ENCODE measurements at regions not wholly inside any gene's neighbourhood (a gene's known extent, or its start where the extent isn't known, plus 50 kb on each side); places are given as distances from the start of the nearest gene placed in this dataset.

DNA sequence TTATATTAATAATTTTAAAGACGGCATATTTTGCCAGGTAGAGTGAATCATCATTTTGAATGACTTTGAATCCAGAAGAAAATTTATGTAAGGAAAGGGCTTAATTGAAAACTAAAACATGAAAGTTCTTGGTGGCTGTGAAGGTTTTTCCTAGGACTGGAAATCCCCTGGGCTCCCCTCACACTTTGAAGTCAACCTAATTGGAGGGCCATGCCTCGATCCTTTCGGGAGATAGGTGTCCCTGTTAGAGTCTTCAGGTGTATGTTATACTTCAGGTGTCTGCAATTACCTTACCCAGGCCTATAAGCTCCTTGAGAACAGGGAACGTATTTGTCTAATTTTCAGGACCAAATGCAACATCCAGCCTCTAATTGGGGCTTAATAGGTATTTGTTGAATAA is 73.0 kb downstream of the ARL4C start:
- Histone ChIP-seq H3K4me1 (ENCODE audit: control insufficient read depth, low read depth, low read length) (peaks cover 2% of the 10 kb centered on the region), H2AK5ac (ENCODE audit: low read length) (no peak overlapping the region), H3K79me2 (ENCODE audit: control insufficient read depth, insufficient read depth, low read length) (no peaks in the 10 kb centered on the region), H3K27me3 (ENCODE audit: insufficient read depth, low read length, poor library complexity) (no peaks in the 10 kb centered on the region), H3K56ac (ENCODE audit: low read length) (no peak overlapping the region), H3K4me2 (ENCODE audit: low read length) (no peak overlapping the region), H3K79me1 (ENCODE audit: low read length) (no peaks in the 10 kb centered on the region), H3K4ac (ENCODE audit: low read depth, low read length) (no peak overlapping the region), H3K4me3 (ENCODE audit: low read length) (no peak overlapping the region), H4K8ac (ENCODE audit: low read depth, low read length) (no peak overlapping the region), H3K36me3 (ENCODE audit: control insufficient read depth, insufficient read depth, low read length) (no peaks in the 10 kb centered on the region), H2BK5ac (ENCODE audit: low read length) (no peak overlapping the region), H3K27ac (ENCODE audit: low read depth, low read length) (no peak overlapping the region), H2BK15ac (replicated peaks; ENCODE audit: low read depth) (no peak overlapping the region), H3K23ac (ENCODE audit: low read length) (no peak overlapping the region), H3K18ac (ENCODE audit: low read length) (no peak overlapping the region), H4K5ac (ENCODE audit: low read length) (no peak overlapping the region), H2BK120ac (ENCODE audit: low read depth, low read length) (no peak overlapping the region), H3K9ac (ENCODE audit: low read length) (no peak overlapping the region)
- DNase-seq: no peak
- WGBS (ENCODE audit: extremely low coverage, insufficient coverage, low lambda C conversion rate): no CpG with 5 or more reads among the region's 4 CpGs

DNA sequence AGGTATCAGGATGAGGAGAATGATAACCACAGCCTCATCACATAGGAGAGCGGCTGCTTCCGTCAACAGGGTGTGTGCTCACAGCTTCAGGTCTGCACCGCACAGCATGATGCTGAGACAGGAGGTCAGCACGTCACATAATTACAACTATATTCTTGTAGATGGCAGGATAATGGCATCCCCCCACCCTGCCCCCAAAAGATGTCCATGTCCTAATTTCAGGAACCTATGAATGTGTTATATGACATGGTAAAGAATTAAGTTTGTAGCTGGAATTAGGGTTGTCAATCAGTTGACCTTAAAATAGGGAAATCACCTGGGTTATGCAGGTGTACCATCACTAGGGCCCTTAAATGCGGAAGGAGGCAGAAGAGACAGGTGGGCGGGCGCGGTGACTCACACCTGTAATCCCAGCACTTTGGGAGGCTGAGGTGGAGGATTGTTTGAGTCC is 73.9 kb downstream of the ARL4C start:
- H2AK5ac ChIP-seq (ENCODE audit: low read length): no peak overlapping the region
- WGBS (ENCODE audit: extremely low coverage, insufficient coverage, low lambda C conversion rate): no CpG with 5 or more reads among the region's 8 CpGs
- H3K27ac ChIP-seq (ENCODE audit: low read depth, low read length): no peak overlapping the region
- no peaks in the 10 kb centered on the region for H3K79me2 ChIP-seq (ENCODE audit: control insufficient read depth, insufficient read depth, low read length)
- H4K8ac ChIP-seq (ENCODE audit: low read depth, low read length): no peak overlapping the region
- no peak overlapping the region for H2BK5ac ChIP-seq (ENCODE audit: low read length)
- H2BK15ac ChIP-seq (replicated peaks; ENCODE audit: low read depth): no peak overlapping the region
- no peak overlapping the region for H3K4me2 ChIP-seq (ENCODE audit: low read length)
- DNase-seq: no peak
- H3K36me3 ChIP-seq (ENCODE audit: control insufficient read depth, insufficient read depth, low read length): no peaks in the 10 kb centered on the region
- no peak overlapping the region for H3K9ac ChIP-seq (ENCODE audit: low read length)
- H3K27me3 ChIP-seq (ENCODE audit: insufficient read depth, low read length, poor library complexity): no peaks in the 10 kb centered on the region
- H3K23ac ChIP-seq (ENCODE audit: low read length): no peak overlapping the region
- H3K56ac ChIP-seq (ENCODE audit: low read length): no peak overlapping the region
- H3K18ac ChIP-seq (ENCODE audit: low read length): no peak overlapping the region
- no peak overlapping the region for H3K4me3 ChIP-seq (ENCODE audit: low read length)
- no peak overlapping the region for H3K4ac ChIP-seq (ENCODE audit: low read depth, low read length)
- H3K4me1 ChIP-seq (ENCODE audit: control insufficient read depth, low read depth, low read length): peaks cover 2% of the 10 kb centered on the region
- H3K79me1 ChIP-seq (ENCODE audit: low read length): no peaks in the 10 kb centered on the region
- H4K5ac ChIP-seq (ENCODE audit: low read length): no peak overlapping the region
- H2BK120ac ChIP-seq (ENCODE audit: low read depth, low read length): no peak overlapping the region

DNA sequence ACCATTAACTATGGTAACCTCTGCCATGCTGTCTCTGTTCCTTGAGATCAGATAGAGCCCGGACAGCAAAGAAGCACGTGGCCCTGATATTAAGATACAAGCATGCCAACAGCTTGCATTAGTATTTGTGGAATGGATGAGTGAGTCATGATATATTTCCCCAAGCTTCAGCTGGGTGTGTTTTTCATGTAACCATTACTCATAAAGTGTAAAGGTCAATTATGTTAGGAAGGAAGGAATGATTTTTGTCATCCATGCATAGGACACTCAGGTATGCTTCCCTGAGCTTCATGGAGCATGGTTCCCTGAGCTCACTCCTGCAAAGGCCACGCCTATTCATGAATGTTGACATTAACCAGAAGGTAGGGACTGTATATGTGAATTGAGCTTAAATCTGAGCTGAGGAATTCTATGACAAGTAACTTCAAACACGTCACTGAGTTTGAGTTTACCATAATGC is 74.6 kb downstream of the ARL4C start:
- no peak overlapping the region for H3K4ac ChIP-seq (ENCODE audit: low read depth, low read length)
- H3K23ac ChIP-seq (ENCODE audit: low read length): no peak overlapping the region
- no peak overlapping the region for H3K27ac ChIP-seq (ENCODE audit: low read depth, low read length)
- H2AK5ac ChIP-seq (ENCODE audit: low read length): no peak overlapping the region
- no peak overlapping the region for H2BK120ac ChIP-seq (ENCODE audit: low read depth, low read length)
- H3K79me2 ChIP-seq (ENCODE audit: control insufficient read depth, insufficient read depth, low read length): no peaks in the 10 kb centered on the region
- no peak overlapping the region for H2BK5ac ChIP-seq (ENCODE audit: low read length)
- no peak overlapping the region for H4K5ac ChIP-seq (ENCODE audit: low read length)
- H2BK15ac ChIP-seq (replicated peaks; ENCODE audit: low read depth): no peak overlapping the region
- DNase-seq: no peak
- H4K8ac ChIP-seq (ENCODE audit: low read depth, low read length): no peak overlapping the region
- H3K4me3 ChIP-seq (ENCODE audit: low read length): no peak overlapping the region
- no peak overlapping the region for H3K4me2 ChIP-seq (ENCODE audit: low read length)
- no peak overlapping the region for H3K18ac ChIP-seq (ENCODE audit: low read length)
- WGBS (ENCODE audit: extremely low coverage, insufficient coverage, low lambda C conversion rate): no CpG with 5 or more reads among the region's 4 CpGs
- H3K56ac ChIP-seq (ENCODE audit: low read length): no peak overlapping the region
- peaks cover 2% of the 10 kb centered on the region for H3K4me1 ChIP-seq (ENCODE audit: control insufficient read depth, low read depth, low read length)
- H3K9ac ChIP-seq (ENCODE audit: low read length): no peak overlapping the region
- H3K79me1 ChIP-seq (ENCODE audit: low read length): no peaks in the 10 kb centered on the region
- H3K27me3 ChIP-seq (ENCODE audit: insufficient read depth, low read length, poor library complexity): no peaks in the 10 kb centered on the region
- no peaks in the 10 kb centered on the region for H3K36me3 ChIP-seq (ENCODE audit: control insufficient read depth, insufficient read depth, low read length)

DNA sequence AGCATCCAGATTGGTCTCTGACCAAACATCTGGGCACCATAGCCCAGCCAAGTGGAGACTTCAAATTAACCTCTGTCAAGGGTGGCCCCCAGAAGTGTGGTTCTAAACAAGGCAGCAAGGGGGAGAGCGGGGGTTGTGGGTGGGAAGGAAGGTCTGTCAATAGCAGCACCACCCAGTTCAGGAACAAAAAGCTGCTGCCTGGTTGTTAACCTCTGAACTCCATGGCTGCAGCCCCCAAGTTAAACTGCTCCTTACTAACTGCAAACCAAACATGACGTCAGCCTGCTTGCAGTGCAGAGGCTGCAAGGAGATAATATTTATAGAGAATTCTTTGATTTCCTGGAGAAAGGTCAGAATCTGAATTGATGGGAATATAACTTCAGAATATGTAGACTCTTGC is 76.5 kb downstream of the ARL4C start:
- peak; percentile 34 for DNase-seq
- no peak overlapping the region for H4K5ac ChIP-seq (ENCODE audit: low read length)

DNA sequence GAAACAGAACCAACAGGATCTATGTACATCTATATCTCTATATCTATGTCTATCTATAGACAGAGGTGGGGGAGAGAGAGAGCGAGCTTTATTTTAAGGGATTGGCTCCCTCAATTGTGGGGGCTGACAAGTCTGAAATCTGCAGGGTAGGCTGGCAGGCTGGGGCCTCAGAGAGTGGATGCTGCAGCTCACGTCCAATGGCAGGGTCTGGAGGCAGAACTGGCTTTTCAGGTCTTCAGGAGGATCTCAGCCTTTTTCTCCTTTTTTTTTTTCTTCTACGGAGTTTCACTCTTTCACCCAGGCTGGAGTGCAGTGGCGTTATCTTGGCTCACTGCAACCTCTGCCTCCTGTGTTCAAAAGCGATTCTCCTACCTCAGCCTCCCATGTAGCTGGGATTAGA is 77.2 kb downstream of the ARL4C start:
- H3K4ac ChIP-seq (ENCODE audit: low read depth, low read length): no peak overlapping the region
- H3K56ac ChIP-seq (ENCODE audit: low read length): no peak overlapping the region
- no peaks in the 10 kb centered on the region for H3K79me2 ChIP-seq (ENCODE audit: control insufficient read depth, insufficient read depth, low read length)
- H3K27me3 ChIP-seq (ENCODE audit: insufficient read depth, low read length, poor library complexity): no peaks in the 10 kb centered on the region
- H3K4me1 ChIP-seq (ENCODE audit: control insufficient read depth, low read depth, low read length): peaks cover under 1% of the 10 kb centered on the region
- H4K5ac ChIP-seq (ENCODE audit: low read length): no peak overlapping the region
- H3K36me3 ChIP-seq (ENCODE audit: control insufficient read depth, insufficient read depth, low read length): no peaks in the 10 kb centered on the region
- H3K23ac ChIP-seq (ENCODE audit: low read length): no peak overlapping the region
- no peak overlapping the region for H3K18ac ChIP-seq (ENCODE audit: low read length)
- no peak overlapping the region for H3K9ac ChIP-seq (ENCODE audit: low read length)
- no CpG with 5 or more reads among the region's 5 CpGs for WGBS (ENCODE audit: extremely low coverage, insufficient coverage, low lambda C conversion rate)
- H3K4me3 ChIP-seq (ENCODE audit: low read length): no peak overlapping the region
- no peak for DNase-seq
- H2BK5ac ChIP-seq (ENCODE audit: low read length): no peak overlapping the region
- H3K79me1 ChIP-seq (ENCODE audit: low read length): no peaks in the 10 kb centered on the region
- no peak overlapping the region for H3K27ac ChIP-seq (ENCODE audit: low read depth, low read length)
- no peak overlapping the region for H2BK120ac ChIP-seq (ENCODE audit: low read depth, low read length)
- no peak overlapping the region for H4K8ac ChIP-seq (ENCODE audit: low read depth, low read length)
- no peak overlapping the region for H3K4me2 ChIP-seq (ENCODE audit: low read length)
- no peak overlapping the region for H2AK5ac ChIP-seq (ENCODE audit: low read length)
- H2BK15ac ChIP-seq (replicated peaks; ENCODE audit: low read depth): no peak overlapping the region

More for the DNA sequence above, 76.5 kb downstream of the ARL4C start:
- H4K8ac ChIP-seq (ENCODE audit: low read depth, low read length): no peak overlapping the region
- H3K4me2 ChIP-seq (ENCODE audit: low read length): no peak overlapping the region
- H2BK120ac ChIP-seq (ENCODE audit: low read depth, low read length): no peak overlapping the region
- WGBS (ENCODE audit: extremely low coverage, insufficient coverage, low lambda C conversion rate): no CpG with 5 or more reads among the region's 2 CpGs
- H2AK5ac ChIP-seq (ENCODE audit: low read length): no peak overlapping the region
- H3K4me3 ChIP-seq (ENCODE audit: low read length): no peak overlapping the region
- H3K56ac ChIP-seq (ENCODE audit: low read length): no peak overlapping the region
- no peak overlapping the region for H3K27ac ChIP-seq (ENCODE audit: low read depth, low read length)
- no peak overlapping the region for H2BK5ac ChIP-seq (ENCODE audit: low read length)
- H3K23ac ChIP-seq (ENCODE audit: low read length): no peak overlapping the region
- no peaks in the 10 kb centered on the region for H3K36me3 ChIP-seq (ENCODE audit: control insufficient read depth, insufficient read depth, low read length)
- no peaks in the 10 kb centered on the region for H3K27me3 ChIP-seq (ENCODE audit: insufficient read depth, low read length, poor library complexity)
- H2BK15ac ChIP-seq (replicated peaks; ENCODE audit: low read depth): no peak overlapping the region
- no peaks in the 10 kb centered on the region for H3K79me2 ChIP-seq (ENCODE audit: control insufficient read depth, insufficient read depth, low read length)
- peak overlapping the region; percentile 2 for H3K18ac ChIP-seq (ENCODE audit: low read length)
- H3K4me1 ChIP-seq (ENCODE audit: control insufficient read depth, low read depth, low read length): no peaks in the 10 kb centered on the region
- H3K79me1 ChIP-seq (ENCODE audit: low read length): no peaks in the 10 kb centered on the region
- no peak overlapping the region for H3K4ac ChIP-seq (ENCODE audit: low read depth, low read length)
- H3K9ac ChIP-seq (ENCODE audit: low read length): no peak overlapping the region

DNA sequence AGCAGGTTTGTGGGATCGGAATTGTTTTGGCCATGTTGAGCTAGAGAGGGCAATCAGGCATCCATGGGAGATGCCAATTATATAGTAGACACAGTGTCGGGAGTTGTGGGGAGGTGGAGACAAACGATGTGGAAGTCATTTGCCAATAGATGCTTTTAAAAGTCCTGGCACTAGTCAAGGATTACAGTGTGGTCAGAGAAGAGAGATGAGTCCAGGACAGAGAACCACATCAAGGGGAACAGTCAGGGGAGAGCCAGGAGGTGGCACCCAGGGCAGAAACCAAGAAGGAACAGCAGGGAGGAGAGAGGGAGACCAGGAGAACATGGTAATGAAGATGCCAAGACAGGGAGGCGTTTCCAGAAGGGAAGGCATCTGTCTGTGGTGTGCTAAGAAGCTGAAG is 81.2 kb downstream of the ARL4C start:
- no peaks in the 10 kb centered on the region for H3K79me1 ChIP-seq (ENCODE audit: low read length)
- no peak overlapping the region for H2BK5ac ChIP-seq (ENCODE audit: low read length)
- no peak overlapping the region for H3K4me3 ChIP-seq (ENCODE audit: low read length)
- H3K23ac ChIP-seq (ENCODE audit: low read length): no peak overlapping the region
- no peak overlapping the region for H3K18ac ChIP-seq (ENCODE audit: low read length)
- no peak overlapping the region for H3K4ac ChIP-seq (ENCODE audit: low read depth, low read length)
- no peak overlapping the region for H3K9ac ChIP-seq (ENCODE audit: low read length)
- no peak overlapping the region for H4K5ac ChIP-seq (ENCODE audit: low read length)
- no peak overlapping the region for H2BK120ac ChIP-seq (ENCODE audit: low read depth, low read length)
- no peak overlapping the region for H4K8ac ChIP-seq (ENCODE audit: low read depth, low read length)
- no peak overlapping the region for H3K4me2 ChIP-seq (ENCODE audit: low read length)
- no peaks in the 10 kb centered on the region for H3K27me3 ChIP-seq (ENCODE audit: insufficient read depth, low read length, poor library complexity)
- peaks cover 5% of the 10 kb centered on the region for H3K4me1 ChIP-seq (ENCODE audit: control insufficient read depth, low read depth, low read length)
- no peak for DNase-seq
- no peaks in the 10 kb centered on the region for H3K36me3 ChIP-seq (ENCODE audit: control insufficient read depth, insufficient read depth, low read length)
- H3K56ac ChIP-seq (ENCODE audit: low read length): no peak overlapping the region
- no peak overlapping the region for H2AK5ac ChIP-seq (ENCODE audit: low read length)
- no peak overlapping the region for H3K27ac ChIP-seq (ENCODE audit: low read depth, low read length)
- no peak overlapping the region for H2BK15ac ChIP-seq (replicated peaks; ENCODE audit: low read depth)
- no CpG with 5 or more reads among the region's 4 CpGs for WGBS (ENCODE audit: extremely low coverage, insufficient coverage, low lambda C conversion rate)
- no peaks in the 10 kb centered on the region for H3K79me2 ChIP-seq (ENCODE audit: control insufficient read depth, insufficient read depth, low read length)

Measured in mesendoderm (in vitro differentiated cells).